ENCODE measurements at regions not wholly inside any gene's neighbourhood (a gene's known extent, or its start where the extent isn't known, plus 50 kb on each side); places are given as distances from the start of the nearest gene placed in this dataset.

DNA sequence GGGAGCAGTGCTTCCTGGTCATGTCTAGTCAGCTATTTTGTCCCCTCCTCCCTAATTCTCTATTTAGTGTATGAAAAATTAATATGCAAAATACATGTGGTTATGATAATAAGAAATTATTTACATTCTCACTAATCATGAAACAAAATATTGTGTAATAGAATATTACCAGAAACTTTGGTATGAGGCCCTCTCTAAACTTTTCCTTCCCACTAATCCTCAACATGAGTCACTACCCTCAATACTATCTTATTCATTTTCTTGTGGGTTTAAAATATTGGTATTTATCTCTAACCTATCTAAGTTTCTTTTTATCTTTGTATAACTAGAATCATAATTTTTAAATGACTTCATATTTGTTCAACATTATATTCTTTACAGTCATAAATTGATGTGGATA lies 545.9 kb upstream of the PTPRD start:
- TF ChIP-seq, protein P1, sequence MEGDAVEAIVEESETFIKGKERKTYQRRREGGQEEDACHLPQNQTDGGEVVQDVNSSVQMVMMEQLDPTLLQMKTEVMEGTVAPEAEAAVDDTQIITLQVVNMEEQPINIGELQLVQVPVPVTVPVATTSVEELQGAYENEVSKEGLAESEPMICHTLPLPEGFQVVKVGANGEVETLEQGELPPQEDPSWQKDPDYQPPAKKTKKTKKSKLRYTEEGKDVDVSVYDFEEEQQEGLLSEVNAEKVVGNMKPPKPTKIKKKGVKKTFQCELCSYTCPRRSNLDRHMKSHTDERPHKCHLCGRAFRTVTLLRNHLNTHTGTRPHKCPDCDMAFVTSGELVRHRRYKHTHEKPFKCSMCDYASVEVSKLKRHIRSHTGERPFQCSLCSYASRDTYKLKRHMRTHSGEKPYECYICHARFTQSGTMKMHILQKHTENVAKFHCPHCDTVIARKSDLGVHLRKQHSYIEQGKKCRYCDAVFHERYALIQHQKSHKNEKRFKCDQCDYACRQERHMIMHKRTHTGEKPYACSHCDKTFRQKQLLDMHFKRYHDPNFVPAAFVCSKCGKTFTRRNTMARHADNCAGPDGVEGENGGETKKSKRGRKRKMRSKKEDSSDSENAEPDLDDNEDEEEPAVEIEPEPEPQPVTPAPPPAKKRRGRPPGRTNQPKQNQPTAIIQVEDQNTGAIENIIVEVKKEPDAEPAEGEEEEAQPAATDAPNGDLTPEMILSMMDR (IDR thresholded peaks at IDR 0.05; ENCODE audit: borderline replicate concordance, extremely low read depth, low read length, poor library complexity, severe bottlenecking) = no peak
- TF ChIP-seq EZH2 (IDR thresholded peaks at IDR 0.05; ENCODE audit: borderline replicate concordance, low read depth, low read length, severe bottlenecking) = no peak
